ENCODE measurements at regions not wholly inside any gene's neighbourhood (a gene's known extent, or its start where the extent isn't known, plus 50 kb on each side); places are given as distances from the start of the nearest gene placed in this dataset.
"Not testable (repeated sequence)": the region's sequence is repeated elsewhere in the genome, so short reads cannot be mapped to it uniquely, and the experiment has no call there.

DNA sequence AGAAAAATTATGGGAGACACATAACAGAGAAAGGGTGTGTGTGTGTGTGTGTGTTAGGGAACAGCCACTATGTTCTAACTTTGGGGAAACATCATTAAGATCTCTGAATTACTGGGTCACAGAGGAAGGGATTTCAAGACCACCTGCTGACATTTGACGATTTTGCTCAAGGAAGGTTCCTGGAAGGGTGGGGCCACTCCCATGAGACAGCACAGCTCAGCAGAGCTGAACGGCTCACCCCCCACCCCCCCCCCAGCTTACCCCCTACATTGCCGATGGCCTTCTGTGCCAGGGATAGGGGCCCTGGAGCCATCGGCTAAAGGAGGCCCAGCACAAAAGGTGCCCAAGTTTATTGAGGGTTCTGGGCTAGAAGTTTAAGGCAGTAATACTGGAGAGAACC, 122.4 kb downstream of the NPIPB11 start:
- not testable (repeated sequence) for TF ChIP-seq POLR2A (IDR thresholded peaks at IDR 0.05; ENCODE audit: low read length); GATA1 (IDR thresholded peaks at IDR 0.05; ENCODE audit: low read depth, low read length)
